ENCODE measurements at regions not wholly inside any gene's neighbourhood (a gene's known extent, or its start where the extent isn't known, plus 50 kb on each side); places are given as distances from the start of the nearest gene placed in this dataset.
A peak's percentile ranks its signal among the peaks of the same experiment; 100 is the strongest.

DNA sequence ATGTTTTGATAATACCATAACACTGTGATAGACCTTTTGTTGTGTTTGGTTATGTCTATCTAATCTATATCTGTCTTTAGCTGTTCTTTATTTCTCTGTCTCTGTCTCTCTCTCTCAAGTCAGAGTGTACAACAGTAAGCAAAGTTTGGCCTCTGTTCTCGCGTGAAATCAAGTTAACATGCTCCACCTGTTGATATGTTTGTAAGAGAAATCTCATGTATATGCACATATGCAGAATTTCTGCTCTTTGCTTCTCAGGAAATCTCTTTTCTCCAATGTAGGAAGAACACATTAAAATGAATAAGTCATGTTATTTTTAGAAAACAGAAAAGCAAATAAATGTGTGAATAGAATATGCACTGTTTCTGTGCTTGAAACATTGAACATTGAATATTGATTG, 425.5 kb upstream of the SEMA6D start:
- no peak for DNase-seq

DNA sequence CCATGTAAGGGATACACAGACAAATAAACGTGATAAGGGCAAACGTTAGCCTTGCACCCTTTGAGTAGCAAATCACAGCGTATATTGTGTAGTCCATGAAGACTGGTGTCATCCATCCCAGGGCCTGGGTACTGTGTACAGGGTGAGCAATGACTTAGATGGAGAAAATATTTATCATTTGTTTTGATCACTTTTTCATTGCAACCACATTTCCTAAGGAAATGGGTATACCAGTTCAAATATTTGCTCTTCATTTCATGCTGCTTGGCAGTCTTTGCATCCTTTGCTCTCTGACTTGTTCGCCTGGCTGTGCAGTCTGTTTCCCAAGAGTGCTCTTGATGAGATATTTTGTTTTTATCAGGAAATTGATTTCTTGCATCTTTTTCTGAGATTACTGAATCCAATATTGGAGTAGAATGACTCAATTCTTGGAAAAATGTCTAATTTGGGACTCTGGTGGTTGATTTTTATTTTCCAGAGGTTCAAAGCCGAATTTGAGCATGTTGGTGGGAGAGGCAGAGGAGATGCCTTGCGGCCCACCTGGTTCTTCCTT, 424.6 kb upstream of the SEMA6D start:
- no peak for DNase-seq

DNA sequence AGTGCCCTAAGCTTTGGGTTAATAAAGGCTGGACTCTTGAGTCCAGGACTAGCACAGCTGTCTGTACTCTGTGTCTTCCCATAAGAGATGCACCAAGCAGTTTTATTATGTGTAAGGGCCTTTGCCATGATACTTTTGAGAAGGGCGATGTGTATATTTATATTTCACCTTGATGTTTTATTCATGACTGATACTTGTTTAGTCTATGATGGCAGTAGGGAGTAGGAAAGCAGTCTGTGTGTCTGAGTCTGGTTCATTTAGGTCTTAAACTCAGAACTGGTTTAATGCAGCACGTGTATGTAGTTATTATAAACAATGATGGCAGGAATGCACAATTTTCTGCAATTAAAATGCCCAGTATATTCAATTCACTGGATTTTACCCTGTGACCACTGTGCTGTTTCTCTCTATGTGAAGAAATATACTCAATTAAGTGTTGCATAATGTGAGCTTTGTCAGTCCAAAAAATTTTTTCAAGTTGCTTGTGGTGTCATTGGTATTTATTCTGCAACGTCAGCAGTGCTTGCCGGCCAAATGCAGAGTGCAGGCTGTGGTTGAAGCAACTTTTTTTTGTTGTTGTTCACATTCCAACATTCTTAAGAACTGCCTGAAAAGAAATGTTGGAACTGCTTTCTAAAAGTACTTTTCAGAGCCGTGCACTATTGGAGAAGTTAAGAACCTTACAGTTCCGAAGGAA, 423.7 kb upstream of the SEMA6D start:
- no peak for DNase-seq

DNA sequence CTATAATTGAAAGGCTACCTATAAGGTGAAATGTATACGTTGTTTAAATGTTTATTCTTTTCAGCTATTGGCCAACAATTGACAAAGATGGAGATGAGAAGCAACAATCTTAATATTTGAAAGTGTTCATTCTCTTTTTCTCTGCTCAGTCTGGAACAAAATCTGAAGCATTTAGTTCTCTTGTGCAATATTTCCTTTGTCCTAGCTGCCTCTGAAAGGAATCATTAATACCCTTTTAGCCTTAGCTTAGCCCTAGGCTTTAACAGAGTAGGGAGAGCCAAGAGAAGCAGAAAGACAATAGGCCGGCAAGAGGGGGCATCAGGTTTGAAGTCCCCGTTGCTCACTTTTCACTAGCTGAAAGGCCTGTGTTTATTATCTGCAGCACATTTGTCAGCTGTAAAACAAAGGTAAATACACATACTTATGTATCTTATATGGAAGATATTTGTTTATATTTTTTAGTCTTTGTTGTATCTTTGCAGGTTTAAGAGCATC, 422.5 kb upstream of the SEMA6D start:
- DNase-seq, result no peak

DNA sequence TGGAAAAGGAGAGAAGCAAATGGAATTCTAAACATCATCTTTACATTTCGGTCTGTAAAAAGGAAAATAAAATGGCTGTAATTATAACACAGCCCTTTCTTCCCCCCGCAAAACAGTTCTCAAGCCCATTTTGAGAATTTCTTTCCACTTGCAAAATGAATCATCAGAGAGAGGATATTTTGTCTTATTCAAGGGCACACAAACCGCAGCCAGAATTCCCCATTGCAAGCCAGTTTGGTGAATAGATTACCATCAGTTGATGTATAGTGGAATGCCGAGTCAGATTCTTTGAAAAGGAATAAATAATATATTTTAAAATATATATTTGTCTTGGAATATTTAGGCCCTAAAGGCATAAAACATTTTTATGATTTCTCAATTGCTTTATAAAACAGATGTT, 420.4 kb upstream of the SEMA6D start:
- no peak for DNase-seq

DNA sequence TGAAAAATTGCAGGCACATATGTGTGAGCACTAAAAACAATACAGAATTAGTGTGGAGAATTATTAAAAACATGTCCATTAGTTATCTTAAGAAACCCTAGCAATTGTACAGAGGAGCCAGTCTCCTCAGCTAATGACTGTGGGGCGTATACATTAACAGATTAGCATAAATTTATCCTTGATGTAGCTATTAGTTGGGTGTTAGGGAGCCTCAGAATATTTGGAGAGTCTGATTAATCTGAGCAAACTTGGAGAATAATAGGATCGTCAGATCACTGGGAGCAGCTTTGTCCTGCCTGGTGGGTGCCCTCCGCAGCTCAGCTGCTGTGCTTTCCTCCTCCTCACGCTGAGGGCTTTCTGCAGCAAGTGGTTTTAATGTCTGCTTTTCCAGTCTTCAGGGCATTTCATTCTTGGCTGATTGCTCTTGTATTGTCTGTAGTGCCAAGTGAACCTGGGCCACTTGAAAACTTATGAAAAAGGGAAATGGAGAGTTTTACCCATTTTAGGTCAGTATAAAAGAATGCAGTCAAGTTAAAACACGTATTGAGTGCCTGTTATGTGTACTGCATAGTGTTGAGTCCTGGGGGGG, 417.4 kb upstream of the SEMA6D start:
- peak; percentile 24 for DNase-seq

DNA sequence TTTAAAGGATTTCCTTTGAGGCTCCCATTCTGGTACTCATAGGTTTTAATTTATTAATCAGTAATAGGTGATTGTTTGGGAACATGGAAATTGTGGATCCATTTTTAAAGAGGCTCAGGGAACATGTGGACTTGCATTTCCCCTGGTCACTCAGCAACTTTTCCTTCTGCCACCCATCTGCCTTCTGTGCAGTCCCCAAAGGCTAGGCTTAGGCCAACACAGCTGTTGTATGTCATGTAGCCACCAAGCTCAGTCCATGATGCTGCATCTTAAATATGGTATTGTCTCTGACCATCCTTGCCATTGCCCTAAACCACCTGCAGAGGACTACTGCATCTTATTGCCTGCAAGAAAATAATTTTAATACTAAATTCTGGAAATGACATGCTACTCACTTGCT, 416.7 kb upstream of the SEMA6D start:
- no peak for DNase-seq

DNA sequence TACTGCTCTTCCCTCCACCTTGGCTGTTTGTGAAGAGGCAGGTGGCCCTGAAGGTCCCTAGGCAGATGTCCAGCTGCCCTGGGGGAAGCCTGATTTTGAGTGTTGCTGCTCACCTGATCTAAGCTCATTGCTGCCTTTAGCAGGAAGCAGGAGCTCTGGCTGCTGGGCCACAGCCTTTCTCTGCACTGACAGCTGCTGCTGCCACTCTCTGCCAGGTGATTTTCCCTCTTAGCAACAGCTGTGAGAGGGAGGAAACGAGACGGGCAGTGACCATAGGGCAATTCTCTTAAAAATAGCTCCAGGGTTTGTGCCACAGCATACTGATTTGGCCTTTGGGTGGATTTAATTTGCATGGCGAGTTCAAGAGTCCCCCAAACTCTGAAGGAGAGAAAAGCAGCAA, 415.8 kb upstream of the SEMA6D start:
- peak; percentile 53 for DNase-seq

DNA sequence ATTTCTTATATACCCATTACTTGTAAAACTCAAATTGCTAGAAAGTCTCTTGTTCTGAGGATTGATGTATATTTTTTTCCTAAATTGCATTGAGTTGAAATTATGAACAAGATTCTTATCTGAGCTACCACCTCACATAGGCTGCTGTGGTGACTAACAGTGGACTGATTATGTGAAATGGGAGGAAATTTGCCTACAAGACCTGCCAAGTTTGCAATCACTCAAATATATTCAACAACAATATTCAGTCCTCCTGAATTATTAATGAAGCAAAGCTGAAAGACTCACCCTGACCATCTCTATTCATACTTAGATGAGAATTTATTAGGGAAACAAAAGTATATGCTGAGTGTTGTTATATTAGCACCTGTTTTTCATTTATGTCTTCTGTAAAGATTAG, 412.6 kb upstream of the SEMA6D start:
- no peak for DNase-seq

DNA sequence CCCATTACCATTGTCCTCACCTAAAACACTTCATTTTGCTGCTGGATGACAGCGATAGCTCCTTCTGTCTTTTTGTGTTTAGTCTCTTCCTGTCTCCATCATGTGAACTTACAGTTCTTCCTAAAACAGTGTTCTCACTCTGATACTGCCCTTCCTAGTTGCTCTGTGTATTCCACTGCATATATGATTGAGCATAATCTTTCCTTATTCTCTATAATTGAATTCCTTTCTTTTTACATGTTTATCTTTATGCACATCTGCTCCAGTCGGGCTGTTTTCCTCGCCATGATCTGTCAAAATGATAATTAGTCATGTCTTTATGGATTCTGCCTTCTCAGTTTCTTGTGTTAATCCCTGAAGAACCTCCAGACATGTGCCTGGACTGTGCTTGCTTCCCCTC, 405.1 kb upstream of the SEMA6D start:
- DNase-seq, result no peak

DNA sequence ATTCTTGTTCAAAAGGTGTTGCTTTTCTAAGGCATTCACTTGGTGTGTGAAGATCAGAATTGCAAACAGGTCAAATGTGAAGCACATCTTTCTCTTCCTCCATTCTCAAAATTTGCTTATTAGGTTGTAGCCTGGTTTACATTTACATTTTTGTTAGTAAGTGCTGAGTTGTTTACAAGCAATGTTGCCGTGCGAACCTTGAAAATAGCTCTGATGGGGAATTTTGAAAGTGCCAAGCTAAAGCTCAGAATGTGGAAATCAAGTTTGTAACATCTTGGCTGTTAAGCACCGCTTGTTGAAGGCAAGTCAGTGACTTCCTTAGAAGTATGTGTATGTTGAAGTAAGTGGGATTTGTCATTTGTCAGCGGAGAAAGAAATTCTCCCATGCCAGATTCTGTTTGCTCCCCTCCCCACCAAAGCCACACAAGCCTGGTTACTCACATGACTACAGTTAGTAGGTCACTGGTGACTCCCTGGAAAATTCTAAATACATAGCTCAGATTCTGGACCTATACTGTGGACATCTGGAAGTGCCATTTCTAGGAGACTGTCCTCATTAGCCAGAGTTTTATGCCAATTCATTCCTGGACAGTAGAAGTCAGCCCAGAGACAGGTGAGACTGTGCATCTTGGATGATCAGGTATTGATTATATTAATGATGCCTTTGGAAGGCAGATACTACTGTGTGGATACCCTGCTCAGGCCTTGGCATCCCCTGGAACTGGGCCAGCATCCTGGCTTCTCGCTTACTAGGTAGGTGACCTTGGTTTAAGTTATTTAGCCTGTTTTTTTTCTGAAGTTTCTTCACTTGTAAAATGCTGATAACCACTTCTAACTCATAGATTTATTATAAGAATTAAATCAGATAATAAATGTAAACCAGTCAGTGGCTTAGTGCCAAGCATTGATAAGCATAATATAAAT, 390.6 kb upstream of the SEMA6D start:
- DNase-seq, result no peak

DNA sequence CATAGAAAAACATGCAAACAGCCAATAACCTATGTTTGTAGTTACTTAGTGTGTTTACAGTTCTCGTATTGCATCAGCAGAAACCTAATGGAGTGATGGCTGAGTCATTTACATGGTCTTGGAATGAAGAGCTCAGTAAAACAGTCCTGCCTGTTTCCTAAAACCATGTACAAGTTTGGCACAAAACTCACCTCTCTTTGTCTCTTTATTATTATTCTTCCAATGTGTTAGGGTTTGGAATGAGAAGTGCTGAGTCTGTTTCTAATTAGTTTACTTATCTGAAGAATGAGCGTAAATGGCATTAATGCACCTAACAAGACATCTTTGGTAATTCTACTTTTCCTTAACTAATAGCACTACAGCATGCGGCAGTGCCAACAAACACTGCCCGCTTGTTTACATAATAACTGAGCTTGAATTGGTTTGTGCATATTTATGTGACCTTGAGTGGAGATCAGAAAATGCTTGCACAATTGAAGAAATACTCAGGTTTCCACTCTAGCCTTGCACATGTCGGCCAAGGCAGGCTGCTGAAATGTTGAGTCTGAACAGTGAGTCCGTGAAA, 385.4 kb upstream of the SEMA6D start:
- DNase-seq, result peak; percentile 62

DNA sequence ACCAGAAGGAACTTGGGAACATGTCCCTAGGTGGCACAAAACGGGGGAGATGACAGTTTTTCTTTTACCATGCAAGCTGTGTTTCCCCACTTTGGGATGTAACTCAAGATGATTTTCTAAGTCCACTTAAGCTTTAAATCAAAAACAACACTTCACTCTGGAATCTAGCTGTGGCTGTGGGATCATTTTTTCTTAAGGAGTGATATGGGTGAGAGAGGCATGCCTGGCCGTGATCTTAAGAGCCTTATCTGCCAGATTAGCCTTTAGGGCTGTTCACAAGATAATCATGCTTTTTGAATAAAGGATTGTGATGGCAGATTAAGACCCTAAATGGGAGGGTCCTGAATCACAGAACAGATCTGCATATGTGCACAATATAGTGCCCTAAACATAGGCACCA, 384.8 kb upstream of the SEMA6D start:
- no peak for DNase-seq

DNA sequence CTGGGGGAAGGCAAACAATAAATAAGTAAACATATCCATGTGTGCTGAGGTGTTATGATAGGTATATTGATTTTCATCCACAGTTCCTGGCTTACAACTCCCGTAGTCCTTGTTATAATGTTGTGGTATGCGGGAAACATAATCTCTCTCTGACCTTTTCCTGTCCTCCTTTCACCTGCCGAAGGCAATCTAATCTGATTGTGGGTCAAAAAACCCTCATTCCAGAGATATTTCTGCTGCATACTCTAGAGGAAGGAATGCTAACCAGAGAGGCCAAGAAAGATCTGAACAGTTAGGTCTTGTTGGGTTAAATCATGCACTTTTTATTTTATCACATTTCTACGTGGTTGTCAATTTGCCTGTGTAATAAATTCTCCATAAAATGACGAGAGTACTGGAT, 383.6 kb upstream of the SEMA6D start:
- DNase-seq, result no peak

DNA sequence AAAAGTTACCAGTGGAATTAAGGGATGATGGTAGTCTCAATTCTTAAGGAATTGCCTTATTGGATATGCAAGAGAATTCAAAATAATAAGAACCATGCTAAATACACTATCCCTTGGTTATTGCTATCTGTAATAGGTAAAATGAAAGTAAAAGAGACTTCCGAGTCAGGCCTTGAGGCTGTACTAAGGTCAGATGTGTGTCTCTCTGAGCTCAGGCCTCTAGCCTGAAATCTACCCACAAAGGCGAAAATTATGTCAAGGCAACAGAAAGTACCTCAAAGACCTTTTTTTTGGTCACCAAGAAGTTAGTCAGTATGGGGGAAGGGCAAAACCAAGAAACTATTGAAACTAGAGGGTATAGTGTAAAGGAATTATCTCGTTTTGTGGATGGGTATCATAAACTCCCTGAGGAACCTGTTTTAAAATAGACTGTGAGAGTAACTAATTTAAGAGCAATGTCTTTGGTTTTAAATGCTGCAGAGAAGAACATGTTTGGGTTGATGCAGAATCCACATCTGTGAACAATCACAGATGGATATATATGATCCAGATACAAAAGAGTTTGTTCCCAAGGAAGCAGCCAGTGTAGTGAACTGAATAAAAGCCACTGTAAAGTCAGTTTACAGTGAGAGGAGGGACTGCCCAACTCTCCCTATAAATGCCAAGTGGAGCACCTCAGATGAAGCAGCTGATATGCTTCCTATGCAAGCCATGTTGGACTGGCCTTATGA, 382.3 kb upstream of the SEMA6D start:
- DNase-seq, result no peak

DNA sequence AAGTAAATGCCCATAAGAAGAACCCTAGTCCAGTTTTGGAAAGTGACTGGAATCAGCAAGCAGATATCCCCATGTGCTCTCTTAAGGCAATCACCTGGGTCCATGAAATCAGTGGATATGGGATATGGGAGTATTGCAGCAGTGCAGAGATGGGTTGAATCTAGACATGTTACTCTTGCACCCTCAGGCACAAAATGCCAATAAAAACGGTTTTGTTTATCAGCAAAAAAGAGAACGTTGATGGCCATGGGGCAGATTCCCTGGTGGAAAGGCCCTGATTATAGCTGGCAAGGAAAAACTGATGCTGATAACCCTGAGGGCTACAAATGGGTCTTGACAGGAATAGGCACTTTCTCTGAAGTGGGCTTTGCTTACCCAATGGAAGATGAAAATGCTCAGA, 380.2 kb upstream of the SEMA6D start:
- DNase-seq, result no peak

DNA sequence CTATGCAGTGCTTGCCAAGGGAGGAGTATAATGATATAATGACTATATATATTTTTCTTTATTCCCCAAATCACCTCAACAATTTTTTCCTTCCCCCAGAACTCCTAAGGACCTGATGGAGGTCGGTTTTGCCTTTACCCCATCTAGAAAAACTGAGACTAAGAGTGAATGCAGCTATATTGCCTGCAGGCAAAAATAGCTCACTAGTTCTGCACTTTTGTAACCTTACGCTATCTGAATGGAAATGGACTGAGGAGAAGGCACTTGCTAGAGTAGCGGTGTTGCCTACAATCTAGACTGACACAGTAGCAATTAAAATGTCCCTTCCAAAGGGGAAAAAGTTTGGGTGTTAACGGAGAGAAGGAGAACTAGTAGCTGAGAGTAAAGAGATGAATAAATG, 379.5 kb upstream of the SEMA6D start:
- DNase-seq, result no peak

DNA sequence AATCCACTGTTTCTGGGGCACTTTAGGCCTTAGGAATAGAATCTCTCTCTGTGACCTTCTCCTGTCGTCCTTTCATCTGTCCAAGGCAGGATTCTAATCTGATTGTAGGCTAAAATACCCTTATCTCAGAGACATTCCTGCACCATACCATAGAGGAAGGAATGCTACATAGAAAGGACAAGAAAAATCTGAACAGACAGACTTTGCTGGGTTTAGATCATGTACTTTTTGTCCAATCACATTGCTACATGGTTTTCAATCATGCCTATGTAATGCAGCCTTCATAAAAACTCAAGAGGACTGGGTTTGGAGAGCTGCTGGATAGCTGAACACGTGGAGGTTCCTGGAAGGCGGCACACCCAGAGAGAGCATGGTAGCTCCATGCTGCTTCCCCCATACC, 378.5 kb upstream of the SEMA6D start:
- DNase-seq, result no peak

DNA sequence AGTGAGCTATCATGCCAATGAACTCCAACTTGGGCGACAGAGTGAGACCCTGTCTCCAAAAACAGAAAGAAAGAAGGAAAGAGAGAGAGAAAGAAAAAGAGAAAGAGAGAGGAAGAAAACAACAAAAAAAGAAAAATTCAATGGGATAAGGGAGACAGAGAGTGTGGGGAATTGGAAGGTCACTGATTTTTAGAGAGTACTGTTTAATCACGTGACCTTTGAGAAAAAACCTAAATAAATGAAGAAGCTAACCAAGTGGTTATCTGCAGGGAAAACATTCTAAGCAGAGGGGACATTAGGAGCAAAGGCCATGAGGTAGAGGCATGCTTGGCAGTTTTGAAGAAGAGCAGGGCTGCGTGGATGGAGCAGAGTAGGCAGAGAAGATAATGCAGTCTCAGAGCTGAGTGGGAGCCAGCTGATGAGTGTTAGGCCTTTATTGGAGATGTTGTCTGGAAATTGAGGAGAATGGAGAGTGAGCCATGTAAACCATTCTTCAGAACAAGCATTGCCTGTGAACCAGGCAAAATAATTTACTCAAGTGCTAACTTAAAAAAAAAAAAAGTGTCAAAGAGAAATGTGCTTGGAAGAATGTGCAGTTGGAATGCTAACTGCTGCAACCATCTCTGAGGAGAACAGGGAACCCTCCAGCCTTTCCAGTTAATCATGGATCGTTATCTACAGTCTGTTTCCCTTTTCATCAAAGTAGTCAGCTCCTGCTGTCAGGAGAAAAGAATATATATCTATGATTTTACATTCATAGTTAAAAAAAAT, 377.3 kb upstream of the SEMA6D start:
- no peak for DNase-seq

DNA sequence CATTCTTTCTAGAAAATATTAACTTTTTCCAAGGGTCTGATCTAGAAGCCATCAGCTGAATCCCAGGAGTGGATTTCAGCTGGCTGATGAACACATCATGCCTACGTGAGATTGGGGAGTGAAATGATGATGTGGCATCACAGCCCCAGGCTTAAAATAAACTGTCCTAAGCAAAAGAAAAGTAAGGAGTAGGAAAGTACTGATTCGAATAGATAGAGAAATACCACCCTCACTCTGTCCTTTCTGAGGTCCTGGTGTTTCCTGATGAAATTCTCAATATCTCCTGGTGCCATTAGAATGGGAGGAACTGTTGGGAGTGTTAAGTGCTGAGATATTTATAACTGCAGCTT, 376.8 kb upstream of the SEMA6D start:
- DNase-seq, result no peak

DNA sequence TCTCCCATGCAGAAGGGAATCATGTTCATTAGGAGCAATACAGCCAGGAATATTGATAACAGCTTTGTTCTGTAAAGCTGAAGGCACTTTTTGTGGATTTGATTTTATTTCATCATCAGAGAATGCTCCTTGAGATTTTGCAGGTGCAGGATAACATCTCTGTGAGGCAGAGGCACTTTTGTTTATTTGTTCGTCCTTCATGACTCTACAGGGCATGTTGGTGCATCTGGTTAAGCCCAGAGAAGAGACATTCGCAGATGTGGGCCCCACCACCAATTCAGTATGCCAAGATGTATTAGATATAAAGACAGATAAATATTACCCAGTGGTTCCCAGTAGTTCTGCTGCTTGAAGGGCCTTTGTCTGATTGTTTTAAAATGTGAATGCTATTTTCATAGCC, 368.1 kb upstream of the SEMA6D start:
- DNase-seq, result peak; percentile 64

DNA sequence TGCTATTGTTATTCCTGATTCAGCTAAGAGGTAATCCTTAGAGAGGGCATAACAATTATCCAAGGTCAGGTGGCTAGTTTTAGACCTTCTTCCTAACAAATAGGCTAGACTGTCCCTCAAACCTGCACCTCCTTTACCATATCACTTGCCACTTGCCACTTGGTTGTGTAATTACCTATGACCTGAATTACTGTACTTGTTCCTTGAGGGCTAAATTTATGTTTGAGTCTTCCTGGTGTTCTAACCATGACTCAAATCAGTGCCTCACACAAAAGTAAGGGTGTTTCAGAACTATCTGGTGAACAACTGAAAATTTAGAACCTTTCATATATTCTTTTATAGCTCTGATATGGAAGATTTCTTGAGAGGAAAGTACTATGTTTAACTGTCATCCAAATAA, 365.8 kb upstream of the SEMA6D start:
- no peak for DNase-seq

All from NCI-H1105 (cell line).